GM19193 (cell line): ENCODE measurements at regions not wholly inside any gene's neighbourhood (a gene's known extent, or its start where the extent isn't known, plus 50 kb on each side); places are given as distances from the start of the nearest gene placed in this dataset.

Source experiments
- POLR2A ChIP-seq: IDR thresholded peaks from 4 replicates; pipeline ENCODE4 v1.6.1; 2011; ENCODE audit not compliant: insufficient read depth, insufficient read length; ENCODE audit errors: extremely low read depth

DNA sequence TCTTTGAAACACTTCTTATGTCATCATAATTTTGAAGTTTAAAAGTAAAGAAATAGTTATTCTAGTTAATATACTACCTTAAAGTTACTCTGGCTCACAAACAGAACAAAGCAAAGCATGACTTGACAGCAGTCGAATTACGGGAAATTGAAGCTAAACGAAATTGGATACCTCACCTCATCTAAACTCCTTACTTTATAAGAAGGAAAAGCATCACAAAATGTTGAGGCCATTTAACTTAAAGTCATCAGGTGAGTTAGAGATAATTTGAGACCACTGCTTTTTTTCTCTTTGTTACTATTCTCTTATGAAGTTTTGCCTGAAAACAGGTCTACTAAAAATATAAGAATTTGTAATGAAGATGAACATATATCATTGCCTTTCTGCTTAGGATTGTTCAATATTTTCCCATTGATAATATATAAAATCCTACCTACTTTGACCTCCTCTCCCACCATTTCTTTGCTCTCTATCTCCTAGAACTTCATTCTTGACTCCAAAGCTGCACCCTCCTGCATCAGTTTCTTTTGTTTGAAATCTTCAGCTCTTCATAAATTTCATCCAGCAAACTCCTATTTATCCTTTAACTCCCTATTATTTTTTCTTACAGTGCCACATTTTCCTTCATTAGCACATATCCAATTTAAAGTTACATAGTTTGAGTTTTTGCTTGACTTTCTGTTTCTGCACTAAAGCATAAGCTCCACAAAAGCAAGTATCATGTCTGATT is 510.7 kb upstream of the ZNF337 start:
- TF ChIP-seq POLR2A, result no peak

DNA sequence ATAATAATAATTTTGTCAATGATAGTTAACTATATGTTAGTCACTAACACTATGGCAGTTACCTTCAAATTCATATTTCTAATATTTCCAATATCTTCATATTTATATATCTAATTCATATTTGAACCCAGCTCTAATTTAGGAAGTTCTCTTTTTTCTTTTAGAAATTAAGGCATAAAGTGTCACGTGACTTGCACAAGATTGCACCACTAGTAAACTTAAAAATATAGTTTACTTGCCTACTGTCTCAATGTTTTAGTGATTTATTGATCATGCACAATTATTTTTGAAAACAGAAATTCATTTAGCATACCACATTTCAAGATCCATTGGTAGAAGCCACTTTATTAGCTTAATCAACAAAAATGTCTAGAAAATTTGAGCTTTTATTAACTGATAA is 508.7 kb upstream of the ZNF337 start:
- TF ChIP-seq POLR2A, result no peak

GRCh38 chr20:26169506-26169905 is 472.9 kb upstream of the ZNF337 start:
- no peak for TF ChIP-seq POLR2A

DNA sequence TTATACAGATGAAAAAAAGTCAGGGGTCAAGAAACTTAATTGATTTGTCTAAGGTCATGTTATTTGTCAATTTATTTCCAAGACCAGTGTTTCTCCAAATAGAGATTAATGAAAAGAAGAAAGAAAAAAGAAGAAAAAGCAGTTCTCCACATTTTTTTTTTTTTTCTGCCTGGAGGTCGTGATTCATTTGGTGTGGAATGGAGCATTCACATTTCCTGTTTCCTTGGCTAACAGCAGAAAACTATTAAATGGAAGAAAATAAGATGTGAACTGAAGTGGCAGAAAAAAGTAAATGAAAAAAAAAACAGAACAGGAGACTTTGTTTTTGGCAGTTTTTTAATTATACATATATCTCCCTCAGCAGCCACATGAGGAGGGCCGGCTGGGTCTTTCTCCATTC is 470.8 kb upstream of the ZNF337 start:
- TF ChIP-seq POLR2A, result no peak

GRCh38 chr20:26163890-26164289 is 467.2 kb upstream of the ZNF337 start:
- TF ChIP-seq POLR2A, result no peak

DNA sequence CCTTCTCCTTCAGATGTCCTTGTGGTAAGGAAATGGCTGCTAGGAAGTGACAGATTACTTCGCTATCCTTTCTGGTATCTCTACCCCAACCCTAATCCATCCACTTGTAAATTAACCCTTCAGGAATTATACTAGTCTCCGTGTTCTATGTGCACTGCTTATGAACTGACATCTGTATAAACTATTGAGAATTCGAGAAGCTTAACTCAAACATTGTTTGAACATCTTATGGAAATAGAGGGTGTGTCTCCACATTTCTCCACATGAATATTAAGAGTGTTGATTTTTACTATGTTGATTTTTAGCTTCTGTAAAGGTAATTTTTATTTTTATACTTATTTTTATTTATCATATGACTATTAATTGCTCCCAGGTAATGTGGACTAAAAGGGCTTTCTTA is 457.6 kb upstream of the ZNF337 start:
- TF ChIP-seq POLR2A, result no peak

DNA sequence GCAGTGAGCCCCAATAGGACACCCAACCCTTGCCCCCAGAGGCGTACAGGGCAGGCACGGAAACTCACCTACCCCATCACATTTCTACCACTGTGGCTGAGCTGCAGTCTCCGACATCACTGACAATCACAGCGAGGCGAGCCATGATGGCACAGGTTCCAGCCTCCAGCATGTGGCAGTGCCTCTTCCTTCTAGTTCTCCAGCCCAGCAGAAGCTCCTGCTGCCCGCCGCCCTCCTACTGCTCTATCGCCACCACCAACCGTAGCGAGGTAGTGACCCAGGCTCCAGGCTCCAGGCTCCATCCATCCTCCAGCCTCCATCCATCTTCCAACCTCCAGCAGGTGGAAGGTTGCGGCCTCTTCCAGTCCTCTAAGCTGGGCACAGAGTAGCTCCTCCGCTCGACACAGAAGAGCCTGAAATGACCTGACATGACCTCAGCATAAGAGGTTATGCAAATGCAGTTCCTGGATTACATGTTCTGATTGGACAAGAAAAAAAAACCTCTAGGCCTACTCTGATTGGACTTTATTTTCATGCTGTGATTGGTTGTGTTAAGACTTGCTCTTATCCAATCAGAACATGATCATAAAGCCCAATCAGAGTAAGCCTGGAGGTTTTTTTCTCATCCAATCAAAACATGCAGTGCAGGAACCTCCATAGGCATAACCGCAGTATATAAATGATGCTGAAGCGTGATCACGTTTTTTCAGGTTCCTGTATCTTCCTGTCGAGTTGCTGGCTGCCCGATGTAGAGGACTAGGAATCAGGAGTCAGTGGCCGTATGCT is 438.9 kb upstream of the ZNF337 start:
- TF ChIP-seq POLR2A, result no peak

DNA sequence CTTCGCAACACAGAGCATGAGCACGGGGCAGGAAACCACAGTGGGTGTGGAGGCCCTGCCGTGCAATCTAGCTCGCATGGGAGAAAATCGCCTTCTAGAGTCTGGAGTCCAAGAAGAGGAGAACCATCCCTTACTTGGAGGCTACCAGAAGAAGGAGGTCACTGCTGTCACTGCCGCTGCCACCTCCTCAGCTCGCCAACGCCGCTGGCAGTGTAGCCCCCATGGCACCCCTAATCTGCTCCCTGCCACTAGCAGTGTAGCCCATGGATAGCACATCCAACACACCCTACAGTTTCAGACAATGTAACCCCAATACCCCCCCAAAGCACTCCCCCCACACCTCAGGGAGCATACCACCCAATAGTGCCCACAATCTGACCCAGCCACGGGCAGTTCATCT is 438.0 kb upstream of the ZNF337 start:
- no peak for TF ChIP-seq POLR2A

GRCh38 chr20:26009402-26010223 is 313.0 kb upstream of the ZNF337 start:
- peak; percentile 71 for TF ChIP-seq POLR2A

- no peak for TF ChIP-seq POLR2A
These were observed 295.5 kb upstream of the ZNF337 start for GRCh38 chr20:25992146-25992545.

DNA sequence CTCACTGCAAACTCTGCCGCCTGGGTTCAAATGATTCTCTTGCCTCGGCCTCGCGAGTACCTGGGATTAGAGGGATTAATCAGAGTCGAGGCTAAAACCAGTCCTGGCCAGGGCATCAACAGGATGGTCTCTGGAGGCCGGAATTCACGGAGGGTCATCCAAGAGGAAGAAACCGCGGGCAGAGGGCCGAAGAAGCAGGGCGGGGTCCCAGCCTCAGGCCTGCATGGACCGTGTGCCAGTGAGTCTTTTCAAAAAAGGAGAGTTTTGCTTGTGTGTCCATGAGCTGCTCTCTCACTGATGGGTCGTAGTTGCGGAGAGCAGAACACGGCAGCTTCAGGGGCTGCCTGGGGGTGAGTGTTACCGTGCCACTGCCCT is 295.1 kb upstream of the ZNF337 start:
- no peak for TF ChIP-seq POLR2A

DNA sequence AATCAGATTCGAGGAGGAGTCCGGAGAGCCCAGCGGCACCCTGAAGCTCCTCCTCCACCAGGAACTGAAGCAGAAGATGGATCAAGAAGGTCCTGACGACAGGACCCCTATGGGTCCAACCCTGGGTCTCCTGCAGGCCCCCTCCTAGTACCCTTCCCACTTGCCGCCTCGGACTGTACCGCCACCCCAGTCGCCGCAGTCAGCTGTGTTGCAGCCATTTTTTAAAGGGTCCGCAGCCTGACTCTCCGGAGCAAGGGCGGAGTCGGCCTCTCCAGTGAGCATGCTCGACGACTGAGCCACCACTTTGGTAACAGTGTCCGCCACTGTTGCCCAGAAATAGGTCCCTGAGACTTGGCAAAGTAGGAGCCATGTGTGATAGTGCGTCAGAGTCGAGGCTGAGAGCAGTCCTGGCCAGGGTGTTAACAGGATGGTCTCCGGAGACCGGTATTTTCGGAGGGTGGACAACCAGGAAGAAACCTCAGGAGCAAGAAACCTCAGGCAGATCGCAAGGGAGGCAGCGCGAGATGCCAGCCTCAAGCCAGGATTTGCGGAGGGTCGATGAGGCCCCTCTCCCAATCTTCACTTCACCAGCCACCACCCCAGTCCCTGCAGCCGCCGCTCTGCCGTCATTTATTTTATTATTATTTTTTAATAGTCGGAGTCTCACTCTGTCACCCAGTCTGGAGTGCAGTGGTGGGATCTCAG is 294.6 kb upstream of the ZNF337 start:
- TF ChIP-seq POLR2A, result no peak

GRCh38 chr20:25989196-25989595 is 292.5 kb upstream of the ZNF337 start:
- no peak for TF ChIP-seq POLR2A

DNA sequence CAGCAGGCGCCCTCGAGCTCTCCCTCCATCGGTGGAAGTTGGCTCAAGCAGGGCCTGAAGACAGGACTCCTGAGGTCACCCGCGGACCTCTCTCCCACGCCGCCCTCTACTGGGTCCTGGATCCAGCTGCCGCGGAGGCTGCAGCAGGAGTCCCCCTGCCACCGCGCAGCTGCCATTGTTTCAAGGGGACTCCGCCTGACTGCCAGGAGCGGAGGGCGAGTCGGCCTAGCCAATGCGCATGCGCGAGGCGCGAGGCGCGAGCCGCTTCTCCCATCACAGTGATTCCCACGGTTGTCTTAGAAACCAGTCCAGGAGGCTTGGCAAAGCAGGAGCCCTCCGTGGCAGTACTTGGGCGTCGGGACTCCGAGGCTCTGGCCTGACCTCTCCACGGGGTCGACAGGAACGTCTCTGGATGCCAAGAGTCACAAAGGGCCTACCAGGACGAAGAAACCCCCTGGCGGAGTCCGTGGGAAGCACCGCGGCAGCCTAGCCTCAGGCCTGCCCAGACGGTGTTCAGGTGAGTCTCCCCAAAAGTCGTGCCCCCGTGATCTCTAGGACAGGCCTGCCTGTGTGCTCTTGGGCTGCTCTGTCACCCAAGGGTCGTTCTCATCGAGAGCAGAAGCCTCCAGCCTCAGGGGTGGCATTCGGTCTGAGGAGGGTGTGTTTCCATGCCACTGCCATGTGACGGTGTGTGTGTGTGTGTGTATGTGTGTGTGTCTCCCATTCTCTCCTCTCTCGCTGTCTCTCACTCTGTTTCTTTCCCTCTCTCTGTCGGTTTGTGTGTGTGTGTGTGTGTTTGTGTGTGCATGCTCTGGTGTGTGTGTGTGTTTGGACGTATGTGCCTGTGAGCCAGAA is 290.6 kb upstream of the ZNF337 start:
- no peak for TF ChIP-seq POLR2A

DNA sequence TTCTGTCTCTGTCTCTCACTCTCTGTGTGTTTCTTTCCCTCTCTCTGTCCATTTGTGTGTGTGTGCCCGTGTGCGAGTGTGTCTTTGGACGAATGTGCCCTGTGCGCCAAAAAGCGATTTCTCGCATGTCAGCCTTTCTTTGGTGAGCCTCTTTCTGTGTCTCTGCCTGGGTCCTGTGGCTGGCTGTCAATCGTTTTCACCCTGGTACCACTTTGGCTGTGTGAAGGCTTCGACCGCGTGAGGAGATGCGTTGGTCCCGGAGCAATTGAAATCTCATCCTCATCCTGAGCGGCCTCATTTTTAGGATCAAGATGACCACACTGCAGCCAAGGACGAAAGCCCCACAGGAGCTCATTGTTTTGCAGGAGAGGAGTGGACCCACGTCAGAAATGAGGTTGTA is 288.9 kb upstream of the ZNF337 start:
- TF ChIP-seq POLR2A, result no peak

- no peak for TF ChIP-seq POLR2A
These were observed 288.3 kb upstream of the ZNF337 start for GRCh38 chr20:25984933-25985332.
